PC-3 (cell line): ENCODE measurements at regions not wholly inside any gene's neighbourhood (a gene's known extent, or its start where the extent isn't known, plus 50 kb on each side); places are given as distances from the start of the nearest gene placed in this dataset.
"Not testable (repeated sequence)": the region's sequence is repeated elsewhere in the genome, so short reads cannot be mapped to it uniquely, and the experiment has no call there.

Experiments used
- ATAC-seq: fragments of 200-7000 bp; cut with Tn5 transposase; 2 replicates; pipeline ENCODE4 v1.9.1; 2020; ENCODE audit warnings: mild to moderate bottlenecking, moderate library complexity
- BruUV-seq: library from RNA; stranded (reverse); fragments of 400-500 nt; replicated peaks from 2 replicates; lab custom pipeline; 2021; lab: Mats Ljungman, UMichigan
- CTCF ChIA-PET: fragments of 300-600 bp; sonication (Branson Sonifier 250); formaldehyde crosslinking; loops from one replicate; lab custom pipeline; 2022; ENCODE audit warnings: antibody characterized with exemption; lab: Charles Lee
- POLR2A ChIA-PET: fragments of 300-600 bp; sonication (Branson Sonifier 250); formaldehyde crosslinking; loops from one replicate; lab custom pipeline; 2022; ENCODE audit warnings: antibody characterized with exemption; ENCODE audit not compliant: unreplicated experiment; lab: Charles Lee
- DNase-seq: peaks from one replicate; pipeline ENCODE4 v3.0.0-alpha.2; 2015
- H2AFZ ChIP-seq: fragments of 300-600 bp; sonication (generic); 2 replicates; pipeline ENCODE4 v1.6.0; 2016; ENCODE audit warnings: antibody characterized with exemption, low read length
- H3F3A ChIP-seq: fragments of 300-600 bp; sonication (generic); one replicate; pipeline ENCODE4 v1.6.0; 2017; ENCODE audit warnings: antibody characterized with exemption, low read length, control low read depth, mild to moderate bottlenecking; ENCODE audit not compliant: unreplicated experiment
- H3K27ac ChIP-seq: fragments of 300-600 bp; sonication (generic); 2 replicates; pipeline ENCODE4 v1.5.1; 2016; ENCODE audit warnings: mild to moderate bottlenecking, low read length
- H3K27me3 ChIP-seq: fragments of 300-600 bp; sonication (generic); 2 replicates; pipeline ENCODE4 v1.6.1; 2016; ENCODE audit warnings: low read length, mixed read lengths
- H3K36me3 ChIP-seq: fragments of 300-600 bp; sonication (generic); 2 replicates; pipeline ENCODE4 v1.6.1; 2016; ENCODE audit warnings: low read depth, mixed run types, low read length, mixed read lengths
- H3K4me1 ChIP-seq: fragments of 300-600 bp; sonication (generic); 2 replicates; pipeline ENCODE4 v1.5.1; 2016; ENCODE audit warnings: low read length; ENCODE audit not compliant: insufficient read depth
- H3K4me2 ChIP-seq: fragments of 300-600 bp; sonication (generic); 2 replicates; pipeline ENCODE4 v1.6.0; 2016; ENCODE audit warnings: low read length
- H3K4me3 ChIP-seq: fragments of 300-600 bp; sonication (generic); 2 replicates; pipeline ENCODE4 v1.5.1; 2016; ENCODE audit warnings: mild to moderate bottlenecking, low read length, mixed read lengths
- H3K79me2 ChIP-seq: fragments of 300-600 bp; sonication (generic); 2 replicates; pipeline ENCODE4 v1.6.1; 2017; ENCODE audit warnings: low read length, mixed read lengths
- H3K9ac ChIP-seq: fragments of 300-600 bp; sonication (generic); 2 replicates; pipeline ENCODE4 v1.6.0; 2016; ENCODE audit warnings: mild to moderate bottlenecking, low read length
- H3K9me2 ChIP-seq: fragments of 300-600 bp; sonication (generic); replicated peaks from 2 replicates; pipeline ENCODE4 v1.6.1; 2016; ENCODE audit warnings: mixed run types, low read length, mixed read lengths
- H3K9me3 ChIP-seq: fragments of 300-600 bp; sonication (generic); 2 replicates; pipeline ENCODE4 v1.6.1; 2016; ENCODE audit warnings: low read length, mixed read lengths
- H4K20me1 ChIP-seq: fragments of 300-600 bp; sonication (generic); 2 replicates; pipeline ENCODE4 v1.6.1; 2016; ENCODE audit warnings: low read length, mixed read lengths
- CTCF ChIP-seq: fragments of 300-600 bp; sonication (generic); conservative IDR thresholded peaks from 2 replicates; pipeline ENCODE4 v1.5.1; 2017; ENCODE audit warnings: antibody characterized with exemption, low read depth, mild to moderate bottlenecking, low read length
- EZH2 ChIP-seq: fragments of 300-600 bp; sonication (generic); IDR thresholded peaks from one replicate; pipeline ENCODE4 v1.6.1; 2017; ENCODE audit warnings: antibody characterized with exemption, mild to moderate bottlenecking, low read length; ENCODE audit not compliant: unreplicated experiment
- EZH2phosphoT487 ChIP-seq: fragments of 300-600 bp; sonication (generic); IDR thresholded peaks from 2 replicates; pipeline ENCODE4 v1.6.1; 2018; ENCODE audit warnings: mild to moderate bottlenecking, antibody characterized with exemption, low read length, borderline replicate concordance
- intact Hi-C: fragments of 100-400 bp; cut with micrococcal nuclease; formaldehyde crosslinking; loops from 2 replicates; pipeline ENCODE4 v1.9.0; 2023

- Histone ChIP-seq H4K20me1 (no peaks in the 10 kb centered on the region), H3K79me2 (no peaks in the 10 kb centered on the region), H3K4me2 (no peak overlapping the region), H3F3A (no peaks in the 10 kb centered on the region), H2AFZ (no peak overlapping the region), H3K27ac (no peak overlapping the region), H3K4me3 (no peak overlapping the region), H3K27me3 (no peaks in the 10 kb centered on the region), H3K9ac (no peak overlapping the region), H3K36me3 (no peaks in the 10 kb centered on the region), H3K9me3 (no peaks in the 10 kb centered on the region), H3K9me2 (no peaks in the 10 kb centered on the region), H3K4me1 (no peaks in the 10 kb centered on the region)
- POLR2A ChIA-PET: no interaction called here
- no TSS peak for BruUV-seq
- DNase-seq (peak; percentile 11), ATAC-seq (peak; percentile 46; the same call in 1 of the 2 replicates)
- intact Hi-C loops: no loop called here
- CTCF ChIA-PET: no interaction called here
- TF ChIP-seq EZH2phosphoT487 (no peak), CTCF (no peak), EZH2 (no peak)
Measured at GRCh38 chr3:78096488-78097255, 1056.8 kb downstream of the ROBO2 start.

- no peak for TF ChIP-seq EZH2phosphoT487
- H3K9me2 ChIP-seq: no peaks in the 10 kb centered on the region
- ChIA-PET CTCF (no interaction called here), POLR2A (no interaction called here)
- H2AFZ ChIP-seq: no peak overlapping the region
- H3K27me3 ChIP-seq: no peaks in the 10 kb centered on the region
- no peaks in the 10 kb centered on the region for H3K79me2 ChIP-seq
- no peak overlapping the region for H3K27ac ChIP-seq
- H3K36me3 ChIP-seq: no peaks in the 10 kb centered on the region
- DNase-seq (no peak), ATAC-seq (no peak)
- no peak overlapping the region for H3K9ac ChIP-seq
- H4K20me1 ChIP-seq: no peaks in the 10 kb centered on the region
- no peaks in the 10 kb centered on the region for H3K4me1 ChIP-seq
- H3K4me2 ChIP-seq: no peak overlapping the region
- no peak overlapping the region for H3K4me3 ChIP-seq
- no peaks in the 10 kb centered on the region for H3K9me3 ChIP-seq
- H3F3A ChIP-seq: no peaks in the 10 kb centered on the region
- BruUV-seq: no TSS peak
- intact Hi-C loops: no loop called here
Measured at GRCh38 chr3:78098367-78098766, 1058.5 kb downstream of the ROBO2 start.

- TF ChIP-seq CTCF (no peak), EZH2 (no peak), EZH2phosphoT487 (no peak)
- no peaks in the 10 kb centered on the region for H4K20me1 ChIP-seq
- no peak overlapping the region for H2AFZ ChIP-seq
- H3K27me3 ChIP-seq: no peaks in the 10 kb centered on the region
- POLR2A ChIA-PET: interaction anchor here (0.6 kb wide), 1 partner anchor 381 kb away, joined by 4 read pairs; no protein-coding TSS in a partner anchor
- no peaks in the 10 kb centered on the region for H3K4me1 ChIP-seq
- intact Hi-C loops: no loop called here
- DNase-seq (peak; percentile 6), ATAC-seq (no peak)
- CTCF ChIA-PET: no interaction called here
- H3K27ac ChIP-seq: no peak overlapping the region
- no peak overlapping the region for H3K4me2 ChIP-seq
- BruUV-seq: no TSS peak
- H3K9ac ChIP-seq: no peak overlapping the region
- no peaks in the 10 kb centered on the region for H3K9me3 ChIP-seq
- H3K4me3 ChIP-seq: no peak overlapping the region
- no peaks in the 10 kb centered on the region for H3K9me2 ChIP-seq
- H3K36me3 ChIP-seq: no peaks in the 10 kb centered on the region
- no peaks in the 10 kb centered on the region for H3F3A ChIP-seq
- H3K79me2 ChIP-seq: no peaks in the 10 kb centered on the region
Measured at GRCh38 chr3:78101384-78101783, 1061.5 kb downstream of the ROBO2 start.

GRCh38 chr3:78108269-78108961 lies 1068.5 kb downstream of the ROBO2 start:
- H4K20me1 ChIP-seq, H3K4me1 ChIP-seq, DNase-seq, H3K9me3 ChIP-seq, POLR2A ChIA-PET, H3K36me3 ChIP-seq, H3K9ac ChIP-seq, H3K4me2 ChIP-seq, intact Hi-C loops, H3K79me2 ChIP-seq, CTCF ChIA-PET, ATAC-seq, H3K27me3 ChIP-seq, H3K27ac ChIP-seq, H2AFZ ChIP-seq, H3K9me2 ChIP-seq, H3F3A ChIP-seq, H3K4me3 ChIP-seq, BruUV-seq: not testable (repeated sequence)
